PFSK-1 (cell line): ENCODE measurements at regions not wholly inside any gene's neighbourhood (a gene's known extent, or its start where the extent isn't known, plus 50 kb on each side); places are given as distances from the start of the nearest gene placed in this dataset.

Source experiments
- POLR2AphosphoS5 ChIP-seq: IDR thresholded peaks from 2 replicates; pipeline ENCODE4 v1.6.1; 2012; ENCODE audit warnings: low read depth, mild to moderate bottlenecking, control low read depth, low read length, moderate library complexity
- TF ChIP-seq, protein P1 (sequence below), 2 experiments: IDR thresholded peaks; 2 replicates each; pipeline versions ENCODE4 v1.6.1 to v1.8.0; 2011 to 2012; ENCODE audit warnings: low read depth in 2 of 2, low read length in 2 of 2, control low read depth in 1 of 2, inconsistent platforms in 1 of 2, mild to moderate bottlenecking in 1 of 2, moderate library complexity in 1 of 2; ENCODE audit not compliant: insufficient read depth in 1 of 2

DNA sequence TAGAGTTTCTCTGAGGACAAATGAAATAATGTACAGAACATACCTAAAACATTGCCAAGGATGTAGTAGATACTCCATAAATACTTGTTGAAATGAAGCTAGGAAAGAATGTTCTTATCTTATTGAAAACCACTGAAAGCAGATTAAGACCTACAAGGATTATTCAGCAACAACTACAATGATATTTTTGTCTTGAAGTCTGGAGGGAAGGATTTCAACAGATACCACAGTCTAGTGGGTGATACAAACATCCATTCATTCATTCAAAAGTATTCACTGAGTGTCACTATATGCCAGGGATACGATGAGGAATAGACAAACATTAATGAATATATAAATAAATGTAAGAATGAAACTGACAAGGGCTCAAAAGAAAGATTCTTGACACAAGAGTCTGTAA is 74.7 kb upstream of the THBS1 start:
- no peak for TF ChIP-seq POLR2AphosphoS5
- TF ChIP-seq, protein P1, sequence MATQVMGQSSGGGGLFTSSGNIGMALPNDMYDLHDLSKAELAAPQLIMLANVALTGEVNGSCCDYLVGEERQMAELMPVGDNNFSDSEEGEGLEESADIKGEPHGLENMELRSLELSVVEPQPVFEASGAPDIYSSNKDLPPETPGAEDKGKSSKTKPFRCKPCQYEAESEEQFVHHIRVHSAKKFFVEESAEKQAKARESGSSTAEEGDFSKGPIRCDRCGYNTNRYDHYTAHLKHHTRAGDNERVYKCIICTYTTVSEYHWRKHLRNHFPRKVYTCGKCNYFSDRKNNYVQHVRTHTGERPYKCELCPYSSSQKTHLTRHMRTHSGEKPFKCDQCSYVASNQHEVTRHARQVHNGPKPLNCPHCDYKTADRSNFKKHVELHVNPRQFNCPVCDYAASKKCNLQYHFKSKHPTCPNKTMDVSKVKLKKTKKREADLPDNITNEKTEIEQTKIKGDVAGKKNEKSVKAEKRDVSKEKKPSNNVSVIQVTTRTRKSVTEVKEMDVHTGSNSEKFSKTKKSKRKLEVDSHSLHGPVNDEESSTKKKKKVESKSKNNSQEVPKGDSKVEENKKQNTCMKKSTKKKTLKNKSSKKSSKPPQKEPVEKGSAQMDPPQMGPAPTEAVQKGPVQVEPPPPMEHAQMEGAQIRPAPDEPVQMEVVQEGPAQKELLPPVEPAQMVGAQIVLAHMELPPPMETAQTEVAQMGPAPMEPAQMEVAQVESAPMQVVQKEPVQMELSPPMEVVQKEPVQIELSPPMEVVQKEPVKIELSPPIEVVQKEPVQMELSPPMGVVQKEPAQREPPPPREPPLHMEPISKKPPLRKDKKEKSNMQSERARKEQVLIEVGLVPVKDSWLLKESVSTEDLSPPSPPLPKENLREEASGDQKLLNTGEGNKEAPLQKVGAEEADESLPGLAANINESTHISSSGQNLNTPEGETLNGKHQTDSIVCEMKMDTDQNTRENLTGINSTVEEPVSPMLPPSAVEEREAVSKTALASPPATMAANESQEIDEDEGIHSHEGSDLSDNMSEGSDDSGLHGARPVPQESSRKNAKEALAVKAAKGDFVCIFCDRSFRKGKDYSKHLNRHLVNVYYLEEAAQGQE (IDR thresholded peaks at IDR 0.05; ENCODE audit: insufficient read depth in 1 of 2, low read depth in 2 of 2, low read length in 2 of 2): no peak
